Right renal pelvis (tissue), 4 donors: ENCODE measurements at regions not wholly inside any gene's neighbourhood (a gene's known extent, or its start where the extent isn't known, plus 50 kb on each side); places are given as distances from the start of the nearest gene placed in this dataset.

Experiments
- DNase-seq, 4 donors: peaks; one replicate each; pipeline ENCODE4 v3.0.0-alpha.2; 2013; ENCODE audit warnings: low read depth in 4 of 4, low spot score in 3 of 4, missing footprints in 1 of 4

GRCh38 chr13:82747291-82747690 is 1135.0 kb downstream of the SLITRK1 start:
- no peak for DNase-seq

GRCh38 chr13:82740442-82740841 is 1141.8 kb downstream of the SLITRK1 start:
- DNase-seq: no peak

GRCh38 chr13:82739881-82740280 is 1142.4 kb downstream of the SLITRK1 start:
- DNase-seq: no peak

GRCh38 chr13:82729401-82729800 is 1152.9 kb downstream of the SLITRK1 start:
- DNase-seq: no peak

GRCh38 chr13:82720986-82721385 is 1161.3 kb downstream of the SLITRK1 start:
- no peak for DNase-seq

- no peak for DNase-seq
Measured at GRCh38 chr13:82719987-82720386, 1162.3 kb downstream of the SLITRK1 start.

GRCh38 chr13:82717249-82717648 is 1165.0 kb downstream of the SLITRK1 start:
- DNase-seq: no peak

GRCh38 chr13:82713687-82714405 is 1168.4 kb downstream of the SLITRK1 start:
- DNase-seq: no peak

GRCh38 chr13:82702513-82702912 is 1179.8 kb downstream of the SLITRK1 start:
- DNase-seq: no peak

- no peak for DNase-seq
Measured at GRCh38 chr13:82701020-82701419, 1181.3 kb downstream of the SLITRK1 start.

GRCh38 chr13:82698941-82699340 is 1183.3 kb downstream of the SLITRK1 start:
- DNase-seq: no peak

- no peak for DNase-seq
Measured at GRCh38 chr13:82698383-82698782, 1183.9 kb downstream of the SLITRK1 start.

GRCh38 chr13:82693607-82694006 is 1188.7 kb downstream of the SLITRK1 start:
- no peak for DNase-seq

GRCh38 chr13:82688400-82688994 is 1193.8 kb downstream of the SLITRK1 start:
- DNase-seq: no peak

GRCh38 chr13:82687884-82688283 is 1194.4 kb downstream of the SLITRK1 start:
- no peak for DNase-seq

- DNase-seq: no peak
Measured at GRCh38 chr13:82681535-82681934, 1200.7 kb downstream of the SLITRK1 start.

GRCh38 chr13:82678052-82678451 is 1204.2 kb downstream of the SLITRK1 start:
- no peak for DNase-seq

- no peak for DNase-seq
Measured at GRCh38 chr13:82675024-82675423, 1207.2 kb downstream of the SLITRK1 start.

GRCh38 chr13:82674546-82674945 is 1207.7 kb downstream of the SLITRK1 start:
- no peak for DNase-seq

GRCh38 chr13:82672248-82672647 is 1210.0 kb downstream of the SLITRK1 start:
- DNase-seq: no peak

GRCh38 chr13:82664183-82664582 is 1218.1 kb downstream of the SLITRK1 start:
- no peak for DNase-seq

- DNase-seq: no peak
Measured at GRCh38 chr13:82661126-82661525, 1221.1 kb downstream of the SLITRK1 start.
